NCI-H82 (cell line): ENCODE measurements at regions not wholly inside any gene's neighbourhood (a gene's known extent, or its start where the extent isn't known, plus 50 kb on each side); places are given as distances from the start of the nearest gene placed in this dataset.
"Not testable (repeated sequence)": the region's sequence is repeated elsewhere in the genome, so short reads cannot be mapped to it uniquely, and the experiment has no call there.

Experiments used
- DNase-seq: peaks from one replicate; lab custom pipeline; 2025; lab: John Stamatoyannopoulos, UW

DNA sequence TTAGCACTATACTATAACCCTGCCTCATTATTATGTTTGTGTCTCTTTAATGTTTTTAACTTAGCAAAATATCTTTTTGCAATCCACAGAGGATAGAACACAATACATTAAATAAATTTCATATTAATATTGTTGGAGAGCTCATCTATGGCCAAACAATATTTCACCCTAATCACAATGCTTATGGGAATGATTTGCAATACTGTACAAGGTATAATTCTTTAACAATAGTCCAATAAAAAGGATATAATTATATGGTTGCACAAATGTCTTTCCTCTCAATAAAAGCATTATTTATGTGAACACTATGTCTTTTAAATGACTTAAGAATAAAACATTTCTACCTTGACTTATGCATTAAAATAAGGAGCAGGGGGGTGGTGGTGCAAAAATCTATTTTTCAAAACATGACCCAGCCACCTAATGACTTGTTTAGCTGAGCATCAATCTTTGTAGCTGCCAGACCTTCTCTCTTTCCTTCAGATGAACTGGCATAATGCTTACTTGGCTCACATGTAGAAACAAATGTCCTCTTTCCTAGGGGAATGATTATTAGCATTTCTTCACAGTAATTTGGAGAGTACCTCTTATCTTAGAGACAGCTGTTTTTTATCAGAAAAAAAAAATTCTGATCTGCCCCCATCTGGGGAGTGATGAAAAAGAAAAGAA is 1933.6 kb upstream of the LRRTM1 start:
- DNase-seq: no peak

DNA sequence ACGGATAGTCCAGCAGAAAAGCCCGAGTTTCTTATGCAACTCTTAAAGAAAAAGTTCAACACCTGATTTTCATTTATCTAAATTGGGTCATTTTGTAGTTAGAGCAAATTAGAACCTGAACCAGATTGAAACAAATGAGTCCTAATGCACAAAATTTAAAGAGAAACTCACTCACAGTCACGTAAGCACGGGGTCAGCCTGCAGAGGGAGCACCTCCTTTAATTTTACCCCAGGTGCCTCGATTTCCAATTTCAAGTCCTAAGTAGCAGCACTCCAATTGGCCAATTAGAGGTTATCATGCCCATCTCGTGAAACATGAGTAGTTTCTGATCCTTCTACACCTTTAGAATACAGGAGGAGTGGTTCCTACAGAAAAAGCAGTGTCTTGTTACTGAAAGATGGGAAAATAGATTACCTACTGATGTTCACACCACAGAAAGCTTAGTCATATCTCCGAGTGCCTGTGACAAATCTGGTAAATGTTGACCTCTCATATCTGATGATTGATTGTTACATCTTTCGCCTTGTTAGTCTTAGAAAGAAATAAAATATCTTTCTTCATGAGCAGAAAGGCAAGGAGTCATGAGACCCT is 1929.8 kb upstream of the LRRTM1 start:
- no peak for DNase-seq

DNA sequence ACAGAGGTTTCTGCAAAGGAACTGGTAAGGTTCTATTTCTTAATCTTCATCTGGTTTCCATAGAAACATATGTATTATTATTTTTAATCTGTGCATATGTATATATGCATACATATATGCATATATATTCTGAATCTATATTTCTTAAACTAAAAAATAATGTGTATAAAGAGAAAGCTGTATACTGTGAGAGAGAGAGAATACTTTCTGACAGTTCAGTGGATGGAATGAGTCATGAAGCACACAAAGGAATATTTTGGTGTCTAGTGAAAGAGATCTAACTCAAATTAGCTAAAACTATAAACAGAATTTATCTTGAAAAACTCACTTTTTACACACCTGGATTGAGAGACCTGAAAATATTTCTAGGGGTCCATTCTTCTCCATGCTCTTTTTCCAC is 1929.3 kb upstream of the LRRTM1 start:
- DNase-seq: no peak

DNA sequence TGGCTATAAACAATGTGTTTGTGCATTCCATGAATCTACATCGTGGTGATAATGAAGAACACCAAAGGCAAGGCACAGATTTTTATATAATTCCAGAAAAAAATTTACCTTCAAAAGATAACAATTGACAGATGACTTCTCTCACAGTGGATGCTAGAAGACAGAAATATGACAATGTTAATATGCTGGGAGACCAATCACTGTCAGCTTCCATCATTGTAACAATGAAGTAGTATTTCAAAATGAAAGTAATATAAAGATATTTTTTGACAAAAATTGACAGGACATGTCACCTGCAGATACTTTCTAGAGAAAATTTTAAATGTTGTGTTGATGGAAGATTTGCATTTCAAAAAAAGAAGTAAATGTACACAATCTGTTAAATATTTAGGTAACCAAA is 1925.9 kb upstream of the LRRTM1 start:
- no peak for DNase-seq

DNA sequence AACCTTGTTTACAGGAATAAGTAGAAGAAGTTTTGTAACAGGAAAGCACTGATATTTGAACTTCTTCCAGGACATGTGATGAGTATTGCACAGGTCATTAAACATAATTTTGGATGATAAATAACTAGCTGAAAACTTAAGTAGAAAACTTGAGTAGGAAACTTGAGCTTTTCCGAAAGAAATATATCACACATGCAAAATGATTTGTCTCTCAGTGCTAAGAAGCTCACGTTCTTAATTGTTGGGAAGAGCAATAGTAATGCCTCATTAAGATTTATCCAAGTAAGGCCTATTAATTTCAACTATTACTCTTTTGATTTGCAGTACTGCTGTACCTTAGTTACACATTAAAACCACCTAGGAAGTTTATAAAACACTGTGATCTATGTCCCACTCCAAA is 1921.9 kb upstream of the LRRTM1 start:
- no peak for DNase-seq

DNA sequence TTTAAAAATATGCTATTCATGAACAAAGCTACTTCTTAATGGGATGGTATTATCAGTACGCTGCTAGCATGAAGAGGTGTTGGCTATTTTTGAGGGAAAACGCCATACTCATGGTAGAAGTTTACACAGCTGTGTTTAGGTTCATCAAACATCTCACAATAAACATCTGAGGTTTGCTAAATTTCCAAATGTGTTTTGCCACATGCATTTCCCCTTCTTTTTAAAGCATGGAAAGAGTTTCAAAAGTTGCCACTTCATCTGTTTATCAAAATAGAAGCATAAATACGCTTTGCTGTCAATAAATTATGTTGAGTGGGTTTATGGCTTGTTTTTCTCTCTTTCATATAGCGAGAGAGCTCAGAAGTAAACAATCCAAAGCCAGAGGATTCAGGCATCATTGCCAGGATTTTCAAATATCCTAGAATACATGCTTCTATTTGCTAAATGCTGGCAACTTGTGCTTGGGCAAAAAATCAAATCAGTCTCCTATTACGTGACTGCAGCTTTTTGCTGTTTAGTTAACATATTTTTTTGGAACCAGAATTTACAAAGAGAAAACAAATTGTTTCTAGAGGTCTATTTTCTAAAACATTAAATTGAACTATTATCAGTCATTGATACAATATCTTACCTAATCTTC is 1919.9 kb upstream of the LRRTM1 start:
- DNase-seq: no peak

DNA sequence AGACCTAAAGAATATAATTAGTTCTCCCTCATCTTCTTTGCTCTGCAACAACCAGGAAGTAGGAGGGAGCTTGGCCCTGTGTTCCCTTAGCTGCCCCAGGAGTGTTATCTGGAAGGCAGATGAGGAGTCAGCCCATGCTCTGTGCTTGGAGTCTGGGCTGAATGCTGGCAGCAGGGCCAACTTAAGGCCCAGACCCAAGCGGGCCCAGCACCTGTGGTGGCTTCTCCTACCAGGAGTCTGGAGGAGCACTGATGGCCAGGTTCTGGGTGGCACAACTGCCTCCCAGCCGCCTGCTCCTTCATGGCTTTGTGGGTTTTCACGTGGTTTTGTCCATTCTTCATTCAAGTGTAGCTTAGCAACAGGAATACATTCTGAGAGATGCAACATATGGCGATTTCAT is 1910.7 kb upstream of the LRRTM1 start:
- DNase-seq: no peak

DNA sequence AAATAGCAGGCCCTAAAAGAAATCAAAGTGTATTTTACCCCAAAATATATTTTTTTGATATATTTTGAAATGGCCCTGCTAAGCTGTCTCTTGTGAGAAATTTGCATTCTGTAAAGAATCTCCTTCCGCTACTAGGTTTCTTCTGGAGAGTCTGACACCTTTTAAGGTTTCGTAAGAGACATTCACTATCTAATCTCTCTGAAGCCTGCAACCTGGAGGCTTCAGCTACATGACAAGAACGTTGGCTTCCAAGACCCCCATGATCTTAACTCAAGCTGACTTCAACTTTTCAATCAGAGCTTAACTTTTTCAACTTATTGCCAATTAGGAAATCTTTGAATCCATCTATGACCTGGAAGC is 1894.9 kb upstream of the LRRTM1 start:
- DNase-seq: no peak

DNA sequence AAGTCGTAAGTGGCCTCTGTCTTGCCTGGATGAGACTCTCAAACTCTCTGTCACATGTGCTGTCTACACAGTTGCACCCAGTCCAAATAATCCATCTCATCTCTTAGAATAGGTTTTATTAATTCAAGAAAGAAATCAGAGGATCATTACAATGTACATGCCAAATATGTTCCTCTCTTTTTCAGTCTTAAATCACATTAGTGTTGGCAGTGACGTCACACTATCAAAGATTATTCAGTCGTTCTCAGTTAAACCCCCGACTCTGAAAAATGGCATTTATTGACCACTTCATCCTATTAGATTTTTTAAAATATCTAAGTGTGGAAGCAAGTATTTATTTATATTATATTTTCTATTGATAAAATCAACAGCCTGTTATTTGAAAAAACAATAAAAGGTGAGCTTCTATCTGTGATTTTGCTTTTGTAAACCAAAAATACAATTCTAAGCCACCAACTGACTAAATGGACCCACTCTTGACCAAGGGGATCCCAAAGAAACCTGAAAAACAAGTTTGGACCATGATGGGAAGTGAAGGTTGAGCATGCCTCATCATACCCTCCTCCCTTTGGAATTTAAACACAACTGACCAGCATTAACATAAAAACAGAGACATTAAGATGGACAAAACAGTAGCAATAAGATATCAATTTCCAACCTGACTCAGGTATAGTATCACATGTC is 1894.4 kb upstream of the LRRTM1 start:
- DNase-seq: no peak

DNA sequence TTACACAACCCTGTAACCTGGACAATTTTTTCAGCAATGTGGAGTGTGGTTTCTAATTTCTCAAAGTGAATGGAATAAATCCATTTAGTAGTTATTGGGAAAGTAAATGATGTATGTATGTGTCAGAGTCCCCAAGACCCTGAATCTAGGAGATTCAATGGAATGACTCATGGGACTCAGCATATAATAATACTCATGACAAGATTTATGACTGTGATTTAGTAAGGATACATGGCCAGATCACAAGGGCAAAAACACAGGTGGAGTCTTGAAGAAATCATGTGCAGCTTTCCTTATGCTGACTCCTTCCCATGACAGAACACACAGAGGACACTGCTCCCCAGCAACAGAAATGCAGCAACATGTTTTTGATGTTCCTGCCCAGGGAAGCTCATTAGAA is 1877.7 kb upstream of the LRRTM1 start:
- DNase-seq: no peak

DNA sequence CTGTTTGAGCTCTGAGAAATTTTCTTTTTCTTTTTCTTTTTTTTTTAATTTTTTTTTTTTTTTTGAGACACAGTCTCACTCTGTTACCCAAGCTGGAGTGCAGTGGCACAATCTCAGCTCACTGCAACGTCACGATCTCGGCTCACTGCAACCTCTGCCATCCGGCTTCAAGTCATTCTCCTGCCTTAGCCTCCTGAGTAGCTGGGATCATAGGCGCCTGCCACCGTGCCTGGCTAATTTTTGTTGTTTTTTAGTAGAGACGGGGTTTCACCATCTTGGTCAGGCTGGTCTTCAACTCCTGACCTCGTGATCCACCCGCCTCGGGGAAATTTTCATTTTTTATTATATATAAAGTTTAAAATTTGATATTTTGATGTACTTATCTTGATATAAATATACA is 1870.7 kb upstream of the LRRTM1 start:
- DNase-seq: not testable (repeated sequence)

DNA sequence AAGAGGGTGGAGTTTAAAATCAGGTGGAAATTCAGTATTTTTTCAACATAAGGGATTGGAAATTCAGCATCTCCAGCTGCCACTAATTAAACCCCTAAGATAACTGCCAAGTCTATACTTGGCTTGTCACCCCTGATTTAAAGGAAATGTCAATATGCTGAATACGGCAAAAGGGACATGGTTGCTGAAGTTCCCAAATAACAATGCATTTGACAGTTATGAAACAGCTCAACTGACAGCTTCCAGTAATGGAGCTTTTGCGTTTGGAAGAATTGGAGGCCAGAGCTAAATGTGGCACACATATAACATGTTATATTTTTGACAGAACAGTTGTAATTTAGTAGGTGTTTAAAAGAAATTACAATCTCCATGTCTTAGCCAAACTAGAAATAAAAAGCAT is 1867.9 kb upstream of the LRRTM1 start:
- DNase-seq: no peak

DNA sequence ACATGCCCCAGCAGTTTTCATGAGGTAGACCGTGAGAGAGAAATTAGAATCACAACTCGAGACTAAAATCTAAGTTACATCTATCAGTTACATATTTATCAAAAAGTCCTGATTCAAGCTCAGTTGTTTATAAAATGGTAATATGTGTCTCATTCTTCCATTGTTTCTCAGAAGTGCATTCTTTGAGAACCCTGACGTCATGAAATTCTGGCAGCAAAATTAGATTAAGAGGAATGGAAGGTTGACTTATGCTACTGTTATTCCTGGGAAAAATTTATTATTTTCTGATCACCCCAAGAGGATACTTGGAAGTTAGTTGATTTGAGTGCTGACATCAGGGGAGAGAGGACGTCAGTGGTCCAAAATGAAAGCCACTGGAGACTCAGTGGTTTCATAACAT is 1864.8 kb upstream of the LRRTM1 start:
- DNase-seq: no peak

DNA sequence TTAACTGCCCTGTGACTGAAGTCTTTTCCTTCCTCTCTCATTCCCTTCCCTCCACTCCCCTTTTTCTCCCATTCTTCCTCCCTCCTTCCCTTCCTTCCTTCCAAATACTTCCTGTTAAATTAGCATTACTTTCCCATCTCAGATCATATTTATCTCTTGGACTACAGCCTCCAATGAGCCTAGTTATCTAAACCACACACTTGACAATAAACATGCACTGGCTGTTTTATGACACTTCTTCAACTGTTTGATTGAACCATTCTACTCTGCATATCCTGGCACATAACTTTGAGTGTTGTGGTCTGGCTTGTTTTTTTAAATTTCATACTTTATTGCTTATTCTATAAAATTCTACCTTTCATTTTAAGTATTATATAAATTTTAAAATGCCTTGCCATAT is 1860.8 kb upstream of the LRRTM1 start:
- DNase-seq: no peak

DNA sequence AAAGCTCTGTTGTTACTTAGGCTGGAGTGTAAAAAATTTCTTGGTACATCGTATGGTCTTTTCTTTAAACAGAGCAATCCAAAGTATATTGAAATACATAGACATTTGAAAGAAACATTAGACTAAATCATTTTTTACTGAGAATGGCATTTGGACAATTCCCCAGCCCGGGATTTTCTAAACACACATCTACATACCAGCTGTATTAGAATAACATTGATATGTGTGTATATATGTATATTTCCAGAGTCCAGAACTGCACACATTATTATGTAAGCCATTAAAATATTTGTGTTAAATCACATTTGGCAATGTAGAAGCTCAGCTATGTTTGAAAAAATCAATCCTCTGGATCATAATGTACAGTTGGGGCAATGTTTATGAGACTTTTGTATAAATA is 1853.6 kb upstream of the LRRTM1 start:
- DNase-seq: no peak

DNA sequence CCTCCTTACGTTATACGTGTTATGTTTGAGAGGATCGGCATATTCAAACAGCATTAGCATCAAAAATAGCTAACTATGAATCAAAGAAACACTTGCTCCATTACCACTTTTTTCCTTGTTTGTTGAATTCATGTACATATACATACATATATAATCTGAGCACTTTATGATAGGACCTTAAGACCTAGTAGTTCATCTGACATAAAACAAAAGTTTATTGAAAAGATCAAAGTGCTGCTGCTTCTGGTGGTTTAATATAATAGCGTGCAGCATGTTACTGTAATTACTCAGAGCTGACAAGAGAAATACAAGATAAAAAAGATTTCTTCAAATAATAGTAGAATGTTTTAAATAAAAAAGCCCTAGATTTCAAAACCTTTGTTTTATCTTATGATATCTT is 1850.9 kb upstream of the LRRTM1 start:
- DNase-seq: no peak

DNA sequence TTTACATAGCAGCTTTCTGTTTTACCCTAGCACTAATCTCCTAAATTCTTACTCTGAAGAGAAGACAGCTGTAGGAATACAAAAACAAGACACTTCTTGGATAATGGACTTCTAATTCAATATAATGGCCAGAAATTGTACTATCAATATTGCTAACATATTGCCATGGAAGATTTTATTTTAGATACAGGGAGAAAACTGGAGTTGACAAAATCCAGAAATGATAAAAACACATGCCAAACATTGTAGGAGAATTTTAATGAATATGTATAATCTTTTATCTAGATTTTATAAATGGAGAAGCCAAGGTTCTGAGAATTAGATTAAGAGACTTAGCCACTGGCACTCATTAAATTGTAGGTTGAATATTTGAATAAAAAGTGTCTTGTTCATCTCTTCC is 1838.8 kb upstream of the LRRTM1 start:
- no peak for DNase-seq

DNA sequence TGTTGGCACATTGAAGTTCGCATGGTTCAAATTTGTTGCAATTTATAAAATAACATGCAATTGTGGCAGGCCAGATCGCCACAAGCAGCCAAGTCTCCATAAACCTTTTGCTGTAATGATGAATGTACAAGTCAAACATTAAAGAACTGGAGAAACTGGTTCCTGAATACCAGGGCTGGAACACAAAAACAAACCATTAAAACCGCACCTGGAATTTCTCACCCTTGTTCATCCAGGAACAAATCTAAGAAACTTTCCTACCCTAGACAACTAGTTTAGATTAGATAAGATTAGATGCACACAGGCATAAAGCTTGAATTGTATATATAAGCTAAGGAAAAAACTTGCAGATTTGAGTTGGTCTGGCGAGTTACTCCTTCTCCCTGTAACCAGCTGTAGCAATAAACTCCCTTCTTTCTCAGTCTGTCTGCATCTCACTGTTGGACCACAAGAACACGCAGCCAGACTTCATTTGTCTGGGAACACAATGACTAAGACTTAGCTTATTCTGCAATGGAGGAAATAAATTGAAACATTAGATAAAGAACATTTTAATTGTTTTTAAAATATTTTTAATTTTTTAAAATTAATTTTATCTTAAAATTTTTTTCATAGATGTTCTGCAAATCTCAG is 1835.5 kb upstream of the LRRTM1 start:
- no peak for DNase-seq

DNA sequence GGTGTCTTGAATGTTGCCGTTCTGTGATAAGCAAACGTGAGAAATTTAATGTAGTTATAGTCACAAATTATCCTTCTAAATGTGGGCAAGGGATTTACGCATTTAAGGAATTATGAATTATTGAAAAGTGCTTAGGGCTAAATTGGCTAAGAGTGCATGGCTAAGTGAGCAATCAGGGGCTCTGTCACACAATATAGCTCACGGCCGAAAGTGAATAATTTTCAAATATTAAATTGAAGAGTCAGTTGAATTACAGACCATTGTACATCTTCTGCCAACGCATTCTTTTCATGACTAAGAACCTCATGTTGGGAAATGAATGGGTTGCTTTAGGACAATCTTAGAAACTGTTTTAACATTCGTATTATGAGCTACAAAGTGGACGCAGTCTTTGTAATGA is 1832.9 kb upstream of the LRRTM1 start:
- DNase-seq: no peak

DNA sequence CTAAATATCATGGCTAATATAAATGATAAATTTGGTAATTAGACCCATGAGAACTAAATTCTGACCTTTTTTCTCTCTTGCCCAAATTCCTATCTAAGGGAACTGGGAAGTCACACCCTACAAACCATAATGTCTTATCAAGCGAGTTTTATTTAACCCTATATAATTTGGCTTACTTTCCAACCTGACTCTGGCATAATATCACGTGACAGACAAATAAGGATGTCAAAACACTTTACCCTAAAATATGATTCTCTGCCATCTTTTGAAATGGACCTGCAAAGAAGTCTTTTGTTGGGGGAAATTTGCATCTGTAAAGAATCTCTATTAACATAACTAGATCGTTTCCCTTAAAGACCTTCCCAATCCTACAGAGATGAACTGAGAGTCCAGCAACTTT is 1823.5 kb upstream of the LRRTM1 start:
- no peak for DNase-seq

DNA sequence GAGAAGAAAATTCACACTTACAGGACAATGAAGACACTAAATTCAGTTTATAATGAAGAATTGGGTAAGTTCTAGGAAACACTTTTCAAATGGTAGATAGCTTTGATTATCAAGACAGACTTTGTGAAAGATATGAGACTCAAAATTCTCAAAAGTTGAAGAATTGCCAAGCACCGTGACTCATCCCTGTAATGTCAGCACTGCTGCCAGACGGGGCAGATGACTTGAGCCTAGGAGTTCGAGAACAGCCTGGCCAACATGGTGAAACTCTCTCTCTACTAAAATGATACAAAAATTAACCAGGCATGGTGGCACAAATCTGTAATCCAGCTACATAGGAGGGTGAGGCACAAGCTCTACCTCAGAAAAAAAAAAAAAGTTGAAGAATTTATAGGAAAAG is 1820.1 kb upstream of the LRRTM1 start:
- no peak for DNase-seq

DNA sequence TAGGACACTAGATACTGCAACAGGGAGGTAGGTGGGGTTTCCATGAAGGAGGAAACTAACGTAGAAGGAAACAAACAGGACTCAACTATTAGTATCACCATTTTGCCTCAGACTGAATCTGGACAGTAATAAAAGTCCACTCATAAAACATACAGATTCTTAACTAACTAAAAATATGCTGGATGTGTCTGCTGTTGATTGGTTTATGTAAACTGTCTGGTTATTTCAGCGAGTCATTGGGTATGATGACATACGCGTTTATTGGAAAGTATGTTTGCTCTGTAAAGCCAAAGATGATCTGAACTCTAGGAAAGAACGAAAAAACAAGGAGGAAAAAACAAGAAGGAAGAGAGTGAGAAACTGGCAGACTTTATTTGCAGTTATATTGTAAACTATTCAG is 1816.1 kb upstream of the LRRTM1 start:
- DNase-seq: no peak

DNA sequence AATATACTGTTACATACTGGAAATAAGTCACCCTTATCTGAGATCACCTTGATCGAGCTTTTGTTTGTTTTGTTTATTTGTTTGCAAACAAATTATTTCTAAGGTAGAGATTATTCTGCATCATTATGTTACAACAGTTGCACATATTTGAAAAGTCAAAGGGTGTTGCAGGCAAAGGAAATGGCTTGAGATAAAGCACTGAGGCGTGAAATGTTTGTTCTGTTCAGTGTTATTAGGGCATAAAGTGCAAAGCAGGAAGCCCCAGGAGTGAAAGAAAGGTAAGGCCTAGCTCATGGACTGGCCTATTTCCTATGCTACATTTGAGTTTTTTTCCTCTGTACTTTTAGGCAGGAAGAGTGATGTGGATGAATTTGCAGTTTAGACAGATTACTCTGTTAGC is 1815.6 kb upstream of the LRRTM1 start:
- DNase-seq: no peak
